ENCODE measurements at regions not wholly inside any gene's neighbourhood (a gene's known extent, or its start where the extent isn't known, plus 50 kb on each side); places are given as distances from the start of the nearest gene placed in this dataset.

- DNase-seq, result no peak
These were observed 73.2 kb upstream of the NETO1 start for GRCh38 chr18:72940986-72941385.

GRCh38 chr18:72940509-72940908 is 72.7 kb upstream of the NETO1 start:
- DNase-seq, result no peak

DNA sequence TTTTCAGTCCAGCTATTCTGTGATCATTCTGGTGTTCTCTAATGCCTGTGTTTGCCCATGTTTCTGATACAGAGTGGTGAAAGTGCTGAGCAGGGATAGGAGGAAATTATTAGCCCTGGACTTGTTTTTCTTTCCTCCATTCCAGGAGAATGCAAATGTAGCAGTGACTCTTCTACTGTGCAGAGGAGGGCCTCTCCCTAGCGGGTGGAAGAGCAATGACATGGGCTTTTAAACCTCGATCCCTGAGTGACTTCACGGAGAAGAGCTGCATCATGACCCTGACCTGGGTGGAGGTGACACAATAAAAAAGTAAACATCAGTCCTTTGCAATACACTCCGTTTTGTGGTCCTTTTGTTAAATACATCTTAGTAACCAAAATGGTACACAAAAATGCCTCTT is 68.0 kb upstream of the NETO1 start:
- no peak for DNase-seq

- no peak for DNase-seq
These were observed 55.1 kb upstream of the NETO1 start for GRCh38 chr18:72922895-72923294.
